ENCODE measurements at regions not wholly inside any gene's neighbourhood (a gene's known extent, or its start where the extent isn't known, plus 50 kb on each side); places are given as distances from the start of the nearest gene placed in this dataset.
"Not testable (repeated sequence)": the region's sequence is repeated elsewhere in the genome, so short reads cannot be mapped to it uniquely, and the experiment has no call there.

- H3K9ac ChIP-seq (ENCODE audit: low read depth, low read length): no peak overlapping the region
- peaks cover 66% of the 10 kb centered on the region for H3K27me3 ChIP-seq (ENCODE audit: insufficient read depth, low read length)
- no peaks in the 10 kb centered on the region for H3K9me3 ChIP-seq (ENCODE audit: insufficient read depth, low read depth, low read length)
- no peak overlapping the region for H3K4me3 ChIP-seq (ENCODE audit: low read length)
- H3K27ac ChIP-seq (ENCODE audit: low read length): no peak overlapping the region
- no peaks in the 10 kb centered on the region for H3K36me3 ChIP-seq (ENCODE audit: insufficient read depth, low read depth, low read length)
- peaks cover 12% of the 10 kb centered on the region; the same call in 1 of the 2 replicates for H3K4me1 ChIP-seq (ENCODE audit: insufficient read depth, low read length)
Measured at GRCh38 chr11:123362186-123362585, 67.9 kb upstream of the GRAMD1B start.

GRCh38 chr11:123361110-123361509 lies 69.0 kb upstream of the GRAMD1B start:
- Histone ChIP-seq H3K9ac (ENCODE audit: low read depth, low read length) (no peak overlapping the region), H3K9me3 (ENCODE audit: insufficient read depth, low read depth, low read length) (no peaks in the 10 kb centered on the region), H3K36me3 (ENCODE audit: insufficient read depth, low read depth, low read length) (no peaks in the 10 kb centered on the region), H3K27me3 (ENCODE audit: insufficient read depth, low read length) (peaks cover 77% of the 10 kb centered on the region), H3K4me3 (ENCODE audit: low read length) (no peak overlapping the region), H3K4me1 (ENCODE audit: insufficient read depth, low read length) (peaks cover 7% of the 10 kb centered on the region; the same call in 1 of the 2 replicates), H3K27ac (ENCODE audit: low read length) (no peak overlapping the region)

- peaks cover under 1% of the 10 kb centered on the region; the same call in 1 of the 2 replicates for H3K4me1 ChIP-seq (ENCODE audit: insufficient read depth, low read length)
- H3K27ac ChIP-seq (ENCODE audit: low read length): no peak overlapping the region
- H3K36me3 ChIP-seq (ENCODE audit: insufficient read depth, low read depth, low read length): no peaks in the 10 kb centered on the region
- H3K9me3 ChIP-seq (ENCODE audit: insufficient read depth, low read depth, low read length): no peaks in the 10 kb centered on the region
- H3K27me3 ChIP-seq (ENCODE audit: insufficient read depth, low read length): peaks cover 78% of the 10 kb centered on the region
- H3K4me3 ChIP-seq (ENCODE audit: low read length): no peak overlapping the region
- H3K9ac ChIP-seq (ENCODE audit: low read depth, low read length): no peak overlapping the region
Measured at GRCh38 chr11:123360267-123360936, 69.7 kb upstream of the GRAMD1B start.

GRCh38 chr11:123357990-123358827 lies 71.9 kb upstream of the GRAMD1B start:
- Histone ChIP-seq H3K27ac (ENCODE audit: low read length) (no peak overlapping the region), H3K9me3 (ENCODE audit: insufficient read depth, low read depth, low read length) (no peaks in the 10 kb centered on the region), H3K27me3 (ENCODE audit: insufficient read depth, low read length) (peaks cover 76% of the 10 kb centered on the region), H3K36me3 (ENCODE audit: insufficient read depth, low read depth, low read length) (no peaks in the 10 kb centered on the region), H3K9ac (ENCODE audit: low read depth, low read length) (peak overlapping the region; percentile 24; the same call in 1 of the 2 replicates), H3K4me1 (ENCODE audit: insufficient read depth, low read length) (no peaks in the 10 kb centered on the region), H3K4me3 (ENCODE audit: low read length) (peak overlapping the region; percentile 76)

- no peak overlapping the region; the same call in 1 of the 2 replicates for H3K9ac ChIP-seq (ENCODE audit: low read depth, low read length)
- H3K36me3 ChIP-seq (ENCODE audit: insufficient read depth, low read depth, low read length): no peaks in the 10 kb centered on the region
- no peaks in the 10 kb centered on the region for H3K4me1 ChIP-seq (ENCODE audit: insufficient read depth, low read length)
- H3K27ac ChIP-seq (ENCODE audit: low read length): no peak overlapping the region
- peaks cover 70% of the 10 kb centered on the region for H3K27me3 ChIP-seq (ENCODE audit: insufficient read depth, low read length)
- no peaks in the 10 kb centered on the region for H3K9me3 ChIP-seq (ENCODE audit: insufficient read depth, low read depth, low read length)
- H3K4me3 ChIP-seq (ENCODE audit: low read length): peak overlapping the region; percentile 76
Measured at GRCh38 chr11:123357353-123357989, 72.6 kb upstream of the GRAMD1B start.

- Histone ChIP-seq H3K4me3 (ENCODE audit: low read length) (no peak overlapping the region), H3K9ac (ENCODE audit: low read depth, low read length) (no peak overlapping the region), H3K27ac (ENCODE audit: low read length) (no peak overlapping the region), H3K36me3 (ENCODE audit: insufficient read depth, low read depth, low read length) (no peaks in the 10 kb centered on the region), H3K9me3 (ENCODE audit: insufficient read depth, low read depth, low read length) (no peaks in the 10 kb centered on the region), H3K27me3 (ENCODE audit: insufficient read depth, low read length) (peaks cover 62% of the 10 kb centered on the region), H3K4me1 (ENCODE audit: insufficient read depth, low read length) (peaks cover 2% of the 10 kb centered on the region; the same call in 1 of the 2 replicates)
Measured at GRCh38 chr11:123356539-123356938, 73.5 kb upstream of the GRAMD1B start.

- Histone ChIP-seq H3K27me3 (ENCODE audit: insufficient read depth, low read length) (peaks cover 43% of the 10 kb centered on the region), H3K9ac (ENCODE audit: low read depth, low read length) (no peak overlapping the region), H3K9me3 (ENCODE audit: insufficient read depth, low read depth, low read length) (no peaks in the 10 kb centered on the region), H3K36me3 (ENCODE audit: insufficient read depth, low read depth, low read length) (no peaks in the 10 kb centered on the region), H3K4me1 (ENCODE audit: insufficient read depth, low read length) (peaks cover 8% of the 10 kb centered on the region; the same call in 1 of the 2 replicates), H3K4me3 (ENCODE audit: low read length) (no peak overlapping the region), H3K27ac (ENCODE audit: low read length) (no peak overlapping the region)
Measured at GRCh38 chr11:123354371-123354975, 75.6 kb upstream of the GRAMD1B start.

GRCh38 chr11:123351375-123351774 lies 78.7 kb upstream of the GRAMD1B start:
- peaks cover 8% of the 10 kb centered on the region; the same call in 1 of the 2 replicates for H3K4me1 ChIP-seq (ENCODE audit: insufficient read depth, low read length)
- H3K9me3 ChIP-seq (ENCODE audit: insufficient read depth, low read depth, low read length): no peaks in the 10 kb centered on the region
- H3K4me3 ChIP-seq (ENCODE audit: low read length): no peak overlapping the region
- H3K36me3 ChIP-seq (ENCODE audit: insufficient read depth, low read depth, low read length): no peaks in the 10 kb centered on the region
- no peak overlapping the region for H3K27ac ChIP-seq (ENCODE audit: low read length)
- H3K9ac ChIP-seq (ENCODE audit: low read depth, low read length): no peak overlapping the region; the same call in 1 of the 2 replicates
- peaks cover 12% of the 10 kb centered on the region for H3K27me3 ChIP-seq (ENCODE audit: insufficient read depth, low read length)

GRCh38 chr11:123349382-123349781 lies 80.7 kb upstream of the GRAMD1B start:
- H3K4me1 ChIP-seq (ENCODE audit: insufficient read depth, low read length): peaks cover 8% of the 10 kb centered on the region; the same call in 1 of the 2 replicates
- H3K36me3 ChIP-seq (ENCODE audit: insufficient read depth, low read depth, low read length): no peaks in the 10 kb centered on the region
- H3K4me3 ChIP-seq (ENCODE audit: low read length): no peak overlapping the region
- H3K27ac ChIP-seq (ENCODE audit: low read length): no peak overlapping the region
- H3K27me3 ChIP-seq (ENCODE audit: insufficient read depth, low read length): peaks cover 1% of the 10 kb centered on the region; the same call in 1 of the 2 replicates
- H3K9ac ChIP-seq (ENCODE audit: low read depth, low read length): no peak overlapping the region
- H3K9me3 ChIP-seq (ENCODE audit: insufficient read depth, low read depth, low read length): no peaks in the 10 kb centered on the region

- no peak overlapping the region for H3K9ac ChIP-seq (ENCODE audit: low read depth, low read length)
- no peaks in the 10 kb centered on the region for H3K36me3 ChIP-seq (ENCODE audit: insufficient read depth, low read depth, low read length)
- no peak overlapping the region for H3K27ac ChIP-seq (ENCODE audit: low read length)
- H3K27me3 ChIP-seq (ENCODE audit: insufficient read depth, low read length): no peaks in the 10 kb centered on the region
- no peaks in the 10 kb centered on the region for H3K4me1 ChIP-seq (ENCODE audit: insufficient read depth, low read length)
- no peak overlapping the region for H3K4me3 ChIP-seq (ENCODE audit: low read length)
- H3K9me3 ChIP-seq (ENCODE audit: insufficient read depth, low read depth, low read length): no peaks in the 10 kb centered on the region
Measured at GRCh38 chr11:123344790-123345357, 85.2 kb upstream of the GRAMD1B start.

GRCh38 chr11:123344188-123344587 lies 85.9 kb upstream of the GRAMD1B start:
- not testable (repeated sequence) for H3K4me1 ChIP-seq (ENCODE audit: insufficient read depth, low read length); H3K27me3 ChIP-seq (ENCODE audit: insufficient read depth, low read length); H3K9ac ChIP-seq (ENCODE audit: low read depth, low read length); H3K36me3 ChIP-seq (ENCODE audit: insufficient read depth, low read depth, low read length); H3K4me3 ChIP-seq (ENCODE audit: low read length); H3K9me3 ChIP-seq (ENCODE audit: insufficient read depth, low read depth, low read length); H3K27ac ChIP-seq (ENCODE audit: low read length)
